ENCODE measurements at regions not wholly inside any gene's neighbourhood (a gene's known extent, or its start where the extent isn't known, plus 50 kb on each side); places are given as distances from the start of the nearest gene placed in this dataset.
A peak's percentile ranks its signal among the peaks of the same experiment; 100 is the strongest.

DNA sequence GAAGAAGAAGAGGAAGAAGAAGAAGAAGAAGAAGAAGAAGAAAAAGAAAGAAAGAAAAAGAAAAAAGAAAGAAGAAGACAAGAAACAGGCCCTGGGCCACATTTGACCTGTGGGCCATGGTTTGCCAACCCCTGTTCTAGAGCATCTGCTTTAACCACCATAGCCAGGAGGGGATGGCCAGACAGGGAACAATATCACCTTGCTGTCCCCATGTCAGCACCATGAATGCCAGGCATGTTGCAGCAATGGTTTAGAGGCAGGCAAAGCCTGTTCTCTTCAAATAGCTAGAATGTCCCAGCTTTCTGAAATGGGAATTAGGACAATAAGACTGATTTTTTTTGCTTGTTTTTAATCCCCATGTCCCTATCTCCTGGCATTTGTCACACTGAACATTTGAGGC lies 338.6 kb upstream of the PLET1 start:
- no peak for DNase-seq

- DNase-seq: no peak
Measured at GRCh38 chr11:112599856-112600533, 339.3 kb upstream of the PLET1 start.

GRCh38 chr11:112605093-112605666 lies 344.5 kb upstream of the PLET1 start:
- DNase-seq: peak; percentile 81 to 84

DNA sequence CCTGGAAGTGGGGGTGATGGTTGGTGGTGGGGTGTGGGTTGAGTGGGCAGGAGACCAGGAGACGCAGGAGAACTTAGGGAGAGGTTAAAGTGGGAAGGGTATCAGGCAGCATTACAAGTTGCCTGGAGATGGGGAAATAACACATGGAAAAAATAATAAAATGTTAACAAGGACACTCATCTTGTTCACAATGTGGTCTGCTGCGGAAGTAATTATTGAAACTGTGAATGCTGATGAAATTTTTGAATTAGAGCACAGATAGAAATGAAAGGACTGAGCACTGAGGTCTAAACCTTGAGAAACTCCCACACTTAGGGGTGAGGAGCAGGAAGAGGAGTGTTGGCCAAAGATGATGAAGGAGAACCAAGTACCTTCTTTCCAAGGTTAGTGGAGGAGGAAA lies 346.0 kb upstream of the PLET1 start:
- no peak for DNase-seq

- no peak for DNase-seq
Measured at GRCh38 chr11:112608509-112608908, 347.8 kb upstream of the PLET1 start.

DNA sequence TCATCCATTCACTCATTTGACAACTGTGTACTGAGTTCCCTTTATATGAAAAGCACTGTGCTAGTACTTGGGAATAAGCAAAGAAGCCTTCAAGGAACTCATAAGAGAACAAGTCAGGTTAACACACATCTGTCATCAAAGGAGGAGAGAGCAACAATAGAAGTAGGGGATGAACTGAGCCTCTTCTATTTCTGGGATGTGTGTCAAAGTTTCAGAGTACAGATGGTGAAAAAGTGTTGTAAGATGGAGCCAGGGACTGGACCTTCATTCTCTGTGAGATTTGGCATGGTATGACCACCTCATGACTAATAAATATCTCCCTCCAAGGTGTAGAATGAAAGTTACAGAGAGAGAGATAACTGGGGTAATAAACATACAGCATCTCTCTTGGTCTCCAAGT lies 349.8 kb upstream of the PLET1 start:
- no peak for DNase-seq

- DNase-seq: no peak
Measured at GRCh38 chr11:112610996-112611750, 350.0 kb upstream of the NCAM1 start.

DNA sequence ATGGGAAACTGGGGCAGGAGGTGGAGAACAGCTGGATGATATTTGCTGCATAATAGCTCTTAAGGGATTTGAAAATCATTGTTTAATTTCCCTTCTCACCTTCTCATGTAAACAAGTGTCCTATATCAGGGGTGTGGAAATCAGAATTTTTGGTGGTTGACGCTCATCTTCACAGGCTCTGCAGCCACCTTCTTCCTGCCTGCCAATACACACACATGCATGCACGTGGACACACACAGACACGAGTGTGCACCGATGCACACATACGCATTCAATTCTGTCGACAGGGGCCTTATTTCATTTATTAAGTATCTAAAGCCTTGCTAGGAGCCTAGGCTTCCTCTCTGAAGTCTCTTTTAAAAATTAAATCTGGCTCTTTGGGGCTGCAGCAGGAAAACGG lies 349.4 kb upstream of the NCAM1 start:
- no peak for DNase-seq

DNA sequence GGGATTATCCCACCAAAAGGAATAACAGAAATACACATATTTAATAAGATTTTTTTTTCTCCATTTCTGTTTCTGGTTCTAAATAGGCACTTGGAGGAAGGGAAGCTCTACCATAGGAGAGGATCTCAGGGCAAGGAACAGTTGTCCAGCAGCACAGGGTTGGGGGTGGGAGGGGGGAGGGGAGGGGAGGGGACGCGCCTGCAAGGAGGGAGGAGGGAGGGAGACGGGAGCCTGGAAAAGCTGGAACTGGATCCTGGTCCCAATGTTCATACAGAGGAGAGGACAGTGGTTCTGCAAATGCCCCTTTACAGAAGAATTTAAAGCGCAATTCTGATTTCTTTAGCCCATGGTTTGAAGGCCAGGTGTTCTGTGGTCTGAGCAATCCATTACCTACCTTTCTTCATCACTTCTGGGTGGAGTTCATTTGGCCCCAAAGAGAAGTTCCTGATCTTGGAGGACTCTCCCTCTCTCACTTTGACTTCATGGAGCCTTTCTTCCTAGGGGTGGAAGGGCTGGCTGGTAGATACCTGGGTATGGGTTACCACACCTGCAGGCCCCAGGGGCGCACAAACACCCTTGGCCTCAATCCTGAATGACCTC lies 348.9 kb upstream of the NCAM1 start:
- peak in 1 of 2 experiments; percentile 44 for DNase-seq

- no peak for DNase-seq
Measured at GRCh38 chr11:112613051-112613972, 347.9 kb upstream of the NCAM1 start.

DNA sequence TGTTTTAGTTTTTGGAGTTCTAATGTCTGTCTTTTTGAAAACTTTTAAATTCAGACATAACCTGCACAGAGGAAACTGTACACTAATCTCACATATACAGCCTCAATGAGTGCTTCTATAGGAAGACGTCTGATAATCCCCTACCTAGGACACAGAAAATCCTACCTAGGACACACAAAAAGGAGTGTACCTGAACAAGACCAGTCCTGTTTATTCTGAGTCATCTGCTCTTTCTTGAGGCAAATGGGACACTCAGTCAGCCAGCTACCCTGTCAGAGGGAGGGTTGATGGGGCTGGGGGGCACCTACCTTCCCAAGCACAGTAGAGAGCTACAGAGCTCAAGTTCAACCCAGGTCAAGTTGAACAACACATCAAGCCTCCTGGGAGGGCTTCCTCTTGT lies 346.6 kb upstream of the NCAM1 start:
- no peak for DNase-seq

GRCh38 chr11:112615238-112615637 lies 346.0 kb upstream of the NCAM1 start:
- DNase-seq: no peak

DNA sequence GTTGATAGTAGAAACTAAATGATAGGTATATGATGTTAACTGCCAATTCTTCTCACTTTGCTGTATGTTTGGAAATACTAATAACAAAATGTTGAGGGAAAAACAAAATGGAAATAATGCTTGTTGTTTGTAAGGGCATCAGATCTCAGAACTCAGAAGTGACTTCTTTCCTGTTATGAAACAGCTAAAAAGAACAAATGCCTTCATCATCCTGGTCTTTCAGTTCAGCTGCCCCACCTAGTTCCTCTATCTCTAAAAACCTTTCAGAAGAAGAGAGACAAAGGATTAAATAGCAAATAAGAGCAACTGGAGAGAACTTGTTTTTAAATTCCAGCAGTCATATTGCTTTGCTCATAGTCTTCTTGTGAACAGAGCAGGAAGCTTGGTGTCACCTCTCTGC lies 345.3 kb upstream of the NCAM1 start:
- no peak for DNase-seq

- no peak for DNase-seq
Measured at GRCh38 chr11:112616327-112617097, 344.7 kb upstream of the NCAM1 start.

DNA sequence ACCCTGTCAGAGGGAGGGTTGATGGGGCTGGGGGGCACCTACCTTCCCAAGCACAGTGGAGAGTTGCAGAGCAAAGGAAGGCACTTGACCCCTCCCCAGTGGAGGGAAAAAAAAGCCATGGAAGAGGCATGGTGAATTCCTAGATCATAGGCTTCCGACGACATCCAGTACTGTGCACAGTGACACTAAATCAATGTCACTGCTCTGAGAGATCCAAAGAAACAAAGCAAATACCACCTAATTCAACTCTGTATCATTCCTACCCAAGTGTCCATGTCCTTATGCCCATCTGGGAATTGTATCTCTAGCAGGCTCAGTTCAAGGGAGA lies 344.2 kb upstream of the NCAM1 start:
- no peak for DNase-seq

DNA sequence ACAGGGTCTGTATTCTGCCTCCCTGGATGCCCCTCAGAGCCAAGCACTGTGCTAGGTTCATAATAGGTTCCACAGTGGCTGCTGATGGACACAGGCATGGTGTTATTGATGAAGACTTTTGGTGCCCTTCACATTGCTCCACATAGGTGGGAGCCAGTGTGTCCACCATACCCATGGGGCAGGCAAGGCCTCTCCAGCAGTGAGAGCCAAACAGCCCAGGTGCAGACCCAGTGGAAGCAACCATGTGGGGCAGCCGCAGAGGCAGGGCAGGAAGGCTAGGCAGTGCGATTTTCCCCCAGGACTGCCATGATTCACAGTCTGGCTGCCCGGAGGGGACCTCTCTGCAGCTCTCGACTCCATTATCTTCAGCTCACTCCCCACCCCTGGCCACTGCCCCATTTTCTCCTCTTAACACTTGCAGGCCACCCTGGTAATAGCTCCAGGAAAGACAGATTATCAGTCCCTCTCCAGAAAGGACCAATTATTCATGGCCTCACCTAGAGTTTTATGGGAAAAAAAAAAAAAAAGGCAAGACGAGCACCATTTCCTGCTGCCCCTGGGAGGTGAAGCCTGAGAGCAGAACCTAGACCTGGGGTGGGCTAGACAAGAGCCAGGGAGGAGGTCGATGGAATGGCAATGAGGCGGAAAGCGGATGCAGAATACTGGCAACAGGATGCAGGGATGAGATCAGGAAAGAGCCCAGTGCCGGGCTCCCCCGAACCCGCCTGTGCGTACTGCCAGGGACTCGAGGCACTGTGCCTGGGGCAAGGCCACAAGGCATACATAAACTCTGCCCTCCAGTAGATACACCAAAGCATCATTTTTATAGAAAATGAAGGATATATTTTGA lies 343.0 kb upstream of the NCAM1 start:
- no peak for DNase-seq

DNA sequence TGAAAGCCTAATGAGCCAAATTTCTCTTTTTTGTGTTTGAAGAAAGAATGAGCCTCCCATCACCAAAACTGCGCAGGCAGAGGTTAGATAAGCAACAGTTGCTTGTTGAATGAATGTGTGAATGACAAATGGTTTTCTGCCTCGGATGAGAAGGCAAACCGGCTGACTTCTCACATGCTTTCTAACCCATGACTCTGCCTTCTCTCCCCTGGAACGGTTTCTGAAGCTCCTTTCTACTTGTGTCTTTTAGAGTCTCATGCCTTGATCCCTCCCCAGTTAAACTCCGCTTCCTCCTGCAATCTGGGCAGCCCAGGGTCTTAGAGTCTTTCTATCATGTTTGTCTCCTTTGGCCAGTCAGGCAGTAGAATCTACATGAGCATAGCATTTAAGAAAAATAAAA lies 342.1 kb upstream of the NCAM1 start:
- no peak for DNase-seq

DNA sequence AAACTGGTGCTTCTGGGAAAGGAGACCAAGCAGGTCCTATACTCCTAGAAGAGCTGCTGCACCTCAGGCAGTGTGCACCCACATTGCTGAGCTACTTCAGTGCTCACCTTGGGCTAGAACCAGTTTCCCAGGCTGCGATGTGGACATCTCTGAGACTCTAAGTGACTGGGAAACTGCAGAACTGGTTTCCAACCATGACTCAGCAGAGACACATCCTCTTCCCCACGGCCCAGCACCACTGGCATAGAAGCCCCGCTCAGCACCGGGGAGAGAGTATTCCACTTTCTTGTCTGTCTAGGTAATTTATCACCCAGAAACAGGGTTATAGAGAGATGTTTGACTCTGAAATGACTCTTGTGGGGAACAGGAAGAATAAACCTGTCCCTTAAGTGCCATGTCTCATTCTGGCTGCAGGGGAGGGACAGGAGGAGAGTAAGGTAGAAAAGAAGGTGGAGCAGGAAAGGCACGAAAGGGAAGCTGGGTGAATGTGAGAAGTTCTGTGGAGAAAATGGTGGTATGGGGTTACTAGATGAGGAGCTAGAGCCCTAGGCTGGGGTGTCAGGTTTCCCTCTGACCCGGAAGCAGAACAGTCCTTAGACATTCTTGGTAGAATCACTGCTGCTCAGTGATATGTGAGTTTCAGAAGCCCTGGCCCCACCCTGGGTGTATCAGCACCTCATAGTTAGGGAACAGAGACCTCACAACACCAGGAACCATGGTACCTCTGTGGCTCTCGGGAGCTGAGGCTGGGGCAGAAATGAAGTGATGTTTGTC lies 340.4 kb upstream of the NCAM1 start:
- DNase-seq: no peak

DNA sequence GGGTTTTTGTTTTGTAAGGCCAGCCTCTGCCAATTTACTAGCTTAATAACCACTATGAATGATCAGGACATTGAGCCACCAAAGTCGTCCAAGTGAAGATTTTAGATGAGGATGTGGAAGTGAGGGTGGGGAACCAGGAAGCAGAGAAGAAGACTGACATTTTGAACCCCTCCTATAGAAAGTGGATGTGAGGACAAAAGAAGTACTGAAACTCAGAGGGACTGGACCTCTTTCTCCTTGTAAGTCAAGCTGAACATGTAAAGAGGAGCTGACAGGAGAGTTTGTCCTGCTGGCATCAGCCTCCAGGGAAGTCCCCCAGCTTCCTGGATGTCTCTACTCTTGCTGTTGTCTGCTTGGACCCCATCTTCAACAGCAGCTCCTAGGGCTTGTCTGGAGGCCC lies 338.2 kb upstream of the NCAM1 start:
- no peak for DNase-seq

GRCh38 chr11:112624431-112624830 lies 336.8 kb upstream of the NCAM1 start:
- no peak for DNase-seq
